ENCODE measurements at regions not wholly inside any gene's neighbourhood (a gene's known extent, or its start where the extent isn't known, plus 50 kb on each side); places are given as distances from the start of the nearest gene placed in this dataset.

GRCh38 chr10:128322106-128322505 is 195.9 kb upstream of the MKI67 start:
- H3K36me3 ChIP-seq (replicated peaks in 1 of 2; ENCODE audit: control insufficient read depth in 2 of 2, insufficient read depth in 2 of 2, low read length in 2 of 2) = no peaks in the 10 kb centered on the region
- no peaks in the 10 kb centered on the region for H3K27me3 ChIP-seq (ENCODE audit: control insufficient read depth in 3 of 3, insufficient read depth in 3 of 3, low read depth in 1 of 3, low read length in 3 of 3)
- H4K8ac ChIP-seq (ENCODE audit: low read depth, low read length) = no peak overlapping the region
- H2BK5ac ChIP-seq (ENCODE audit: low read length) = no peak overlapping the region
- H4K91ac ChIP-seq (ENCODE audit: low read depth, low read length, poor library complexity) = no peak overlapping the region
- no peak overlapping the region for H2AK5ac ChIP-seq (ENCODE audit: low read depth, low read length)
- H3K18ac ChIP-seq (ENCODE audit: low read length) = no peak overlapping the region
- no peak overlapping the region for H3K14ac ChIP-seq (ENCODE audit: low read length)
- no peak overlapping the region for H2BK12ac ChIP-seq (ENCODE audit: low read length)
- H3K4me3 ChIP-seq (ENCODE audit: low read length in 2 of 2) = no peak overlapping the region
- H3K27ac ChIP-seq (replicated peaks; ENCODE audit: low read length) = no peak overlapping the region
- no peak overlapping the region for H2BK120ac ChIP-seq (ENCODE audit: low read depth, low read length)
- no CpG with 5 or more reads among the region's 7 CpGs for WGBS, 2 donors (ENCODE audit: extremely low coverage in 2 of 2, insufficient read length in 2 of 2, insufficient replicate concordance in 1 of 2)
- peaks cover 0 to 2% of the 10 kb centered on the region in 2 donors for H3K4me1 ChIP-seq (ENCODE audit: control insufficient read depth in 2 of 2, insufficient read depth in 1 of 2, low read depth in 1 of 2, low read length in 2 of 2)
- H3K4me2 ChIP-seq (ENCODE audit: insufficient read depth, low read length, poor library complexity, severe bottlenecking) = no peak overlapping the region
- no peak overlapping the region for H3K4ac ChIP-seq (ENCODE audit: low read length)
- DNase-seq (ENCODE audit: low spot score) = no peak
- H2AFZ ChIP-seq (ENCODE audit: low read length) = no peak overlapping the region
- H3K79me1 ChIP-seq (ENCODE audit: low read depth, low read length) = no peaks in the 10 kb centered on the region
- H3K9me3 ChIP-seq (replicated peaks in 1 of 2; ENCODE audit: control insufficient read depth in 2 of 2, insufficient read depth in 1 of 2, low read depth in 1 of 2, low read length in 2 of 2) = no peaks in the 10 kb centered on the region
- no peak overlapping the region for H2BK15ac ChIP-seq (ENCODE audit: low read length)
- H3K9ac ChIP-seq (ENCODE audit: low read depth, low read length, poor library complexity) = no peak overlapping the region
- no peak overlapping the region for H3K23ac ChIP-seq (ENCODE audit: low read depth, low read length, poor library complexity)

DNA sequence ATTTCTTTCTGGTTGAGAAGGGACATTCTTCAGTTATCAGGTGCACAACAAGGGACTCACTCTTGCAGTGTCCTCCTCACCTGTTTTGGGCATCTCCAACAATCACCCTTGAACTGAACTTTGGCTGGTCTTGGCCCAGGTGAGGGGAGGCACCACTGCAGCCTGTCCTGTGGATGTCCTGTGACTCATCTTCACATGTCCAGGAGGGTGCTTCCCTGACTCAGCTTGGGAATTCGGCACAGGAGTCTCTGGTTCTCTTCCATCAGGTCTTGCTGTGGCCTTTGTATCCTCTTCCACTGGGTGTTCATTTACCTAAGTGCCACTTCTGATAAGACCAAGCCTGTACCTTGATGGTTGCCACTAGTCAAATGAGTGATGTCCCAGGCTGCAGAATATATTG is 196.7 kb upstream of the MKI67 start:
- no CpG with 5 or more reads among the region's 1 CpG for WGBS, 2 donors (ENCODE audit: extremely low coverage in 2 of 2, insufficient read length in 2 of 2, insufficient replicate concordance in 1 of 2)
- H3K36me3 ChIP-seq (replicated peaks in 1 of 2; ENCODE audit: control insufficient read depth in 2 of 2, insufficient read depth in 2 of 2, low read length in 2 of 2) = no peaks in the 10 kb centered on the region

DNA sequence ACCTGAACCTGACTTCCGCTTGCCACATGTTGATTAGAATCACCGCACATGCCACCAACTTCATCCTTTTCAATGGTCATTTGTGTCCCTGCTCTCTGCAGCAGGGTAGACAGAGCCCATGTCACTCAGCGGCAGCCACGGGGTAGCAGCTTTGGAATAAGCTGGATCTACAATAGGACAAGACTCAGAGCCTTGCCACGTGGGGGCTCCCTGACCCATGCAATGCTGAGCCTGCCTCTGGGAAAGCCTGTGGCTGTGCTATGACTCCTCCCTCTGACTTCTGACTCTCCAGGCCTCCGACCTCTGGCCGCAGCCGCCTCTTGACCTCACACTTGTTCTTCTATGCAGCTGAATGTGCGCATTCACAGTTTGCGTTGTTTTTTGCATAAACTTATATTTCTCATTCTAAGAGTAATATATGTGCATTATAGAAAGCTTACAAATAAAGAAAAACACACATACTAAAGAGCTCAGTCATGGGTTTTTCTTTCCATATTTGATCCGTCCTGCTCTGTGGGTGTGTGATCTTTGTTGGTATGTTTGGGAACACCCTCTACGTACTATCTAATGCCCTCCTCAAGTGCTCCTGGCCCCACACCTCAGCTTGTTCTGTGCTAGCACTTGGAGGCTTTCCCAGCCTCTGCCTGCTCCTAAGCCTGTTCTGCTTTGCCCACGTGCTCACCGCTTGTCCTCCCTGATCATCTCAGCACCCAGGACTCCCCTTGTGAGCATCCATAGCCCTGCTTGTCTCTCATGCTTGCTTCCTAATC is 198.0 kb upstream of the MKI67 start:
- H3K36me3 ChIP-seq (replicated peaks in 1 of 2; ENCODE audit: control insufficient read depth in 2 of 2, insufficient read depth in 2 of 2, low read length in 2 of 2) = no peaks in the 10 kb centered on the region
- WGBS, 2 donors (ENCODE audit: extremely low coverage in 2 of 2, insufficient read length in 2 of 2, insufficient replicate concordance in 1 of 2) = no CpG with 5 or more reads among the region's 14 CpGs
- H3K4me2 ChIP-seq (ENCODE audit: insufficient read depth, low read length, poor library complexity, severe bottlenecking) = no peak overlapping the region
- H2BK120ac ChIP-seq (ENCODE audit: low read depth, low read length) = no peak overlapping the region
- H2AFZ ChIP-seq (ENCODE audit: low read length) = no peak overlapping the region
- H3K18ac ChIP-seq (ENCODE audit: low read length) = no peak overlapping the region
- no peak overlapping the region for H2BK5ac ChIP-seq (ENCODE audit: low read length)
- H3K23ac ChIP-seq (ENCODE audit: low read depth, low read length, poor library complexity) = peak overlapping the region; percentile 13
- DNase-seq (ENCODE audit: low spot score) = peak; percentile 21
- no peaks in the 10 kb centered on the region for H3K79me1 ChIP-seq (ENCODE audit: low read depth, low read length)
- H3K4me3 ChIP-seq (ENCODE audit: low read length in 2 of 2) = no peak overlapping the region
- H3K27me3 ChIP-seq (ENCODE audit: control insufficient read depth in 3 of 3, insufficient read depth in 3 of 3, low read depth in 1 of 3, low read length in 3 of 3) = no peaks in the 10 kb centered on the region
- H3K9me3 ChIP-seq (replicated peaks in 1 of 2; ENCODE audit: control insufficient read depth in 2 of 2, insufficient read depth in 1 of 2, low read depth in 1 of 2, low read length in 2 of 2) = peaks cover 0 to 2% of the 10 kb centered on the region in 2 donors
- no peak overlapping the region for H2AK5ac ChIP-seq (ENCODE audit: low read depth, low read length)
- H3K4ac ChIP-seq (ENCODE audit: low read length) = no peak overlapping the region
- no peak overlapping the region for H3K14ac ChIP-seq (ENCODE audit: low read length)
- H2BK15ac ChIP-seq (ENCODE audit: low read length) = no peak overlapping the region
- no peak overlapping the region for H3K27ac ChIP-seq (replicated peaks; ENCODE audit: low read length)
- H4K91ac ChIP-seq (ENCODE audit: low read depth, low read length, poor library complexity) = no peak overlapping the region
- no peak overlapping the region for H2BK12ac ChIP-seq (ENCODE audit: low read length)
- H3K9ac ChIP-seq (ENCODE audit: low read depth, low read length, poor library complexity) = peak overlapping the region; percentile 53
- peaks cover 0 to 2% of the 10 kb centered on the region in 2 donors for H3K4me1 ChIP-seq (ENCODE audit: control insufficient read depth in 2 of 2, insufficient read depth in 1 of 2, low read depth in 1 of 2, low read length in 2 of 2)
- no peak overlapping the region for H4K8ac ChIP-seq (ENCODE audit: low read depth, low read length)

More for the DNA sequence above, 196.7 kb upstream of the MKI67 start:
- Histone ChIP-seq H3K27me3 (ENCODE audit: control insufficient read depth in 3 of 3, insufficient read depth in 3 of 3, low read depth in 1 of 3, low read length in 3 of 3) (no peaks in the 10 kb centered on the region), H4K8ac (ENCODE audit: low read depth, low read length) (no peak overlapping the region), H2BK15ac (ENCODE audit: low read length) (no peak overlapping the region), H3K9ac (ENCODE audit: low read depth, low read length, poor library complexity) (no peak overlapping the region), H2BK120ac (ENCODE audit: low read depth, low read length) (no peak overlapping the region), H2BK12ac (ENCODE audit: low read length) (no peak overlapping the region), H3K4ac (ENCODE audit: low read length) (no peak overlapping the region), H4K91ac (ENCODE audit: low read depth, low read length, poor library complexity) (no peak overlapping the region), H3K18ac (ENCODE audit: low read length) (no peak overlapping the region), H2AK5ac (ENCODE audit: low read depth, low read length) (no peak overlapping the region), H3K79me1 (ENCODE audit: low read depth, low read length) (no peaks in the 10 kb centered on the region), H2BK5ac (ENCODE audit: low read length) (no peak overlapping the region), H3K4me1 (ENCODE audit: control insufficient read depth in 2 of 2, insufficient read depth in 1 of 2, low read depth in 1 of 2, low read length in 2 of 2) (peaks cover 0 to 2% of the 10 kb centered on the region in 2 donors), H3K4me3 (ENCODE audit: low read length in 2 of 2) (no peak overlapping the region), H3K27ac (replicated peaks; ENCODE audit: low read length) (no peak overlapping the region), H3K9me3 (replicated peaks in 1 of 2; ENCODE audit: control insufficient read depth in 2 of 2, insufficient read depth in 1 of 2, low read depth in 1 of 2, low read length in 2 of 2) (peaks cover 0 to 2% of the 10 kb centered on the region in 2 donors), H3K23ac (ENCODE audit: low read depth, low read length, poor library complexity) (no peak overlapping the region), H3K14ac (ENCODE audit: low read length) (no peak overlapping the region), H3K4me2 (ENCODE audit: insufficient read depth, low read length, poor library complexity, severe bottlenecking) (no peak overlapping the region), H2AFZ (ENCODE audit: low read length) (no peak overlapping the region)
- no peak for DNase-seq (ENCODE audit: low spot score)

DNA sequence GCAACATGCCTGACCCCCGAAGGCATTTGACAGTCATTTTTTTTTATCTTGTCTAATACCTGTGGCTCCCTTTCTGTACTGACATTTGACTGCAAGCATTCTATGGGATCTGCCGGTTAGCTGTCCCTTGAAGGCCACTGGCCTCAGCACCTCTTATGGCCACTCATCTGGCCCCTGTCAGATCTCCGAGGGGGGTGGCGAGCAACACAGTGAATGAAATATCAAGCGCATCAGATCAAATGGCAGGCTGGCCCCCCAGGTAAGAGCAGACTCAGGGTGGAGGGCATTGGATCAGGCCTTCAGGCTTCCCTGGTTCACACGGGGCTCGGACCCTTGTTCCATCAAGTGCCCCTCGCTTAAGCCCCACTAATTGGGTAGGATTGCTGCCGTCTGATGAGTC is 199.6 kb upstream of the MKI67 start:
- H3K4me1 ChIP-seq (ENCODE audit: control insufficient read depth in 2 of 2, insufficient read depth in 1 of 2, low read depth in 1 of 2, low read length in 2 of 2) = peaks cover 0 to 2% of the 10 kb centered on the region in 2 donors
- no peaks in the 10 kb centered on the region for H3K36me3 ChIP-seq (replicated peaks in 1 of 2; ENCODE audit: control insufficient read depth in 2 of 2, insufficient read depth in 2 of 2, low read length in 2 of 2)
- H4K8ac ChIP-seq (ENCODE audit: low read depth, low read length) = no peak overlapping the region
- no peak overlapping the region for H4K91ac ChIP-seq (ENCODE audit: low read depth, low read length, poor library complexity)
- no peak overlapping the region for H2BK5ac ChIP-seq (ENCODE audit: low read length)
- H3K4me3 ChIP-seq (ENCODE audit: low read length in 2 of 2) = no peak overlapping the region
- no peak overlapping the region for H2AFZ ChIP-seq (ENCODE audit: low read length)
- no peak overlapping the region for H2BK12ac ChIP-seq (ENCODE audit: low read length)
- H3K79me1 ChIP-seq (ENCODE audit: low read depth, low read length) = no peaks in the 10 kb centered on the region
- H3K18ac ChIP-seq (ENCODE audit: low read length) = no peak overlapping the region
- H3K9ac ChIP-seq (ENCODE audit: low read depth, low read length, poor library complexity) = no peak overlapping the region
- no peaks in the 10 kb centered on the region for H3K27me3 ChIP-seq (ENCODE audit: control insufficient read depth in 3 of 3, insufficient read depth in 3 of 3, low read depth in 1 of 3, low read length in 3 of 3)
- no peak overlapping the region for H3K4ac ChIP-seq (ENCODE audit: low read length)
- no peak overlapping the region for H3K14ac ChIP-seq (ENCODE audit: low read length)
- no peak overlapping the region for H2BK120ac ChIP-seq (ENCODE audit: low read depth, low read length)
- H2BK15ac ChIP-seq (ENCODE audit: low read length) = no peak overlapping the region
- DNase-seq (ENCODE audit: low spot score) = no peak
- no peak overlapping the region for H2AK5ac ChIP-seq (ENCODE audit: low read depth, low read length)
- no peak overlapping the region for H3K4me2 ChIP-seq (ENCODE audit: insufficient read depth, low read length, poor library complexity, severe bottlenecking)
- WGBS, 2 donors (ENCODE audit: extremely low coverage in 2 of 2, insufficient read length in 2 of 2, insufficient replicate concordance in 1 of 2) = no CpG with 5 or more reads among the region's 9 CpGs
- H3K23ac ChIP-seq (ENCODE audit: low read depth, low read length, poor library complexity) = no peak overlapping the region
- H3K9me3 ChIP-seq (replicated peaks in 1 of 2; ENCODE audit: control insufficient read depth in 2 of 2, insufficient read depth in 1 of 2, low read depth in 1 of 2, low read length in 2 of 2) = peaks cover 0 to 2% of the 10 kb centered on the region in 2 donors
- H3K27ac ChIP-seq (replicated peaks; ENCODE audit: low read length) = no peak overlapping the region

Measured in neuronal stem cell (in vitro differentiated cells).